GM18861 (cell line): ENCODE measurements at regions not wholly inside any gene's neighbourhood (a gene's known extent, or its start where the extent isn't known, plus 50 kb on each side); places are given as distances from the start of the nearest gene placed in this dataset.

Source experiments
- ATAC-seq: cut with Tn5 transposase; IDR thresholded peaks from one replicate; pipeline ENCODE4 v1.9.1; 2021; ENCODE audit not compliant: unreplicated experiment

- ATAC-seq = no peak
Observed at GRCh38 chr18:61057443-61057842, 275.8 kb upstream of the CDH20 start.

DNA sequence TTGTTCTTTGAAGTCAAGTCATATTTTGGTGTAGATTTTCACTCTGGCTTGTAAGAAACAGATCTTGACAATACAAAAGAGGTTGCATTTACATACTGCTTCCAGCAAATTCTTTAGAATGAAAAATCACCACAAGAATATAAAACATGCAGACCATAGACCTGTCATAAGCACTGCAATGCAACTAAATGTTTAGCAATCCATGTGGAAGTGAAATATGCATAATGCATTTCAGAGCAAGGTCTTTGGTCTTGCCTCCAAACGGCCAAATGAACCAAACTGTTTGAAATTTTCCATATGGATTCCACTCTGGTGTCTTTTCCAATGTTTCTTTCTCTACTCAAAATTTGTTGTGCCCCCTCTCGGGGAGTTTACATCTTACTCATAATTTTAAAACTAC lies 271.0 kb upstream of the CDH20 start:
- ATAC-seq = no peak

GRCh38 chr18:61064911-61065310 lies 268.3 kb upstream of the CDH20 start:
- no peak for ATAC-seq

- ATAC-seq = no peak
Observed at GRCh38 chr18:61076986-61077385, 256.2 kb upstream of the CDH20 start.

DNA sequence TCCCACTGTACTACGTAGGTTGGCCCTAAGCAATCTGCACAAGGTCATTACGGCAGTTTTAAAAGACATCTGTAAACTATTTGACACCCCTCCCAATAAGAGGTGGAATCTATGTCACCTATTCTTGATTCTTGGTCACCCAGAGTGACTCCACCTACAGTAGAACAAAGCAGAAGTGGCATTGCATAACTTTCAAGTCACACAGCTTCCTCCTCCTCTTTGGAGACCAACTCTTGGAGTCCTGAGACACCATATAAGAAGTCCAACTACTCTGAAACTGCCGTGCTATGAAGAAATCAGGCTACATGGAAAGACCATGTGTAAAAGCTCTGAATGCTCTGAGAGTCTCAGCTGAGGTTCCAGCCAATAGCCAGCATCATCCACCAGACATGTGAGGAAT lies 253.5 kb upstream of the CDH20 start:
- ATAC-seq = no peak

GRCh38 chr18:61080954-61081528 lies 252.2 kb upstream of the CDH20 start:
- no peak for ATAC-seq

DNA sequence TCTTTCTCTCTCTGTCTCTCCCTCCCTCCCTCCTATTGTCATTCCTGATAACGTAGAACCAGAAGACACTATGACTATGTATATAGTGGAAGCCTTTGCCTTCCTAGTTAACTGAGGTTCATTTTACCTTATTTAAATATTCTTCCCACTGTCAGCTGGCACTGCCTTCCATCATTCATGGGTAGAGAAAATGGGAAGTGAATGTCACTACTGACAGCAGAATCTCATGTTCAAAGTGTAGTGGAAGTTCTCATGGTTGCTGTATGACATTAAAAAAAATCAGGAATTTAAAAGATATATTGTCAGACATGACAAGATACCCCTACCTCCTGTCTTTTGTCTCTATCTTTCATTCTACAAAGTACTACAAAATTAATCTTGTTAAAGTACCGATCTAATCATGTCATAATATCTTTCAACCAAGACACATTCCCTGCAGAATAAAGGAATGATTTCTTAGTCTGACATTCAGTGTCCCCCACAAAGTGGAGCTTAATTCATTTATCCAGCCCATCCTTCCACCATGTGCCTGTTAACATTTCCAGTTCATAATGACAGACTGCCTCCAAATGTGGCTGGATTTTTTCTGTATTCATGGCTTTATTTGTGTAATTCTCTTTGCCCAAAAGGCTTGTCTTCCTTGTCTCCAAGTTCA lies 250.1 kb upstream of the CDH20 start:
- ATAC-seq = no peak

GRCh38 chr18:61085036-61085435 lies 248.2 kb upstream of the CDH20 start:
- ATAC-seq = no peak

DNA sequence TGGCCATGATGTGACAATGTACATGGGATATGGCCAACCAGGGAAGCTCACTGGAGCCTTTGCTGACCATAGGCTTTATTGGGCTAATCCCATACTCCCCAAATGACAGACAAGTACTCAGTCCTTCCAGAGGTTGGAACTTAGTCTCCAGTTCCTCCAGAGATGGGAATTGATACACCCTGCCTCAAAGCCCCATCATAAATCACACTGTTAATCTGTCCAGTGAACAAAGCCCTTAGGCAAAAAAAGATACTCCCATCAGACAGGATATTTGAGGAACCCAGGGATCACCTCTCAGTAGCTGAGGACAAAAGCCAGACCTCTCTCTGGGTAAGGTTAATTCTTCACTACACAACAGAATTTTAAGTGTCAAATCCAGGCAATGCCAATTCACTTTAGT lies 247.5 kb upstream of the CDH20 start:
- no peak for ATAC-seq

DNA sequence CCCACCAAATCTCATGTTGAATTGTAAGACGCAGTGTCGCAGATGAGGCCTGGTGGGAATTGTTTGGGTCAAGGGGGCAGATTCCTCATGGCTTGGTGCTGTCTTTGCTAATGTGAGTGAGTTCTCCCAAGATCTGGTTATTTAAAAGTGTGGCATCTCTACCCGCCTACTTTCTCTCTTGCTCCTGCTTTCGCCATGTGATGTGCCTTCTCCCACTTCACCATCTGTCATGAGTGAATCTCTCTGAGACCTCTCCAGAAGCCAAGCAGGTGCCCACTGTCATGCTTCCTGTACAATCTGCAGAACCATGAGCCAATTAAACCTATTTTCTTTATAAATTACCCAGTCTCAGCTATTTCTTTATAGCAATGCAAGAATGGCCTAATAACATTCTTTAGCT lies 246.6 kb upstream of the CDH20 start:
- no peak for ATAC-seq

DNA sequence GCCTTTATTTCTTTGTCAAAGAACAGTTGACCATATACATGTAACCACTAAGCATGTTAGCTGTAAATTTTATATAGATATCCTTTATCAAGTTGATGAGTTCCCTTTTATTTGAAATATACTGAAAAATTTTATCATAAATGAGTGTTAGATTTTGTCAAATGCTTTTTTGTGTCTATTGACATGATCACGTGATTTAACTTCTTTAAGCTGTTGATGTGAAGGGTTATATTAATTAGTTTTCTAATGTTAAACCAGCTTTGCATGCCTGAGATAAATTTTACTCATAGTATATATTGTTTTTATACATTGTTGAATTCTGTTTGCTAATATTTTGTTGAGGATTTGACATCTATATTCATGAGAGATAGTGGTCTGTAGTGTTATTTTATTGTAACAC lies 241.9 kb upstream of the CDH20 start:
- no peak for ATAC-seq

- no peak for ATAC-seq
Observed at GRCh38 chr18:61093965-61094364, 239.3 kb upstream of the CDH20 start.

DNA sequence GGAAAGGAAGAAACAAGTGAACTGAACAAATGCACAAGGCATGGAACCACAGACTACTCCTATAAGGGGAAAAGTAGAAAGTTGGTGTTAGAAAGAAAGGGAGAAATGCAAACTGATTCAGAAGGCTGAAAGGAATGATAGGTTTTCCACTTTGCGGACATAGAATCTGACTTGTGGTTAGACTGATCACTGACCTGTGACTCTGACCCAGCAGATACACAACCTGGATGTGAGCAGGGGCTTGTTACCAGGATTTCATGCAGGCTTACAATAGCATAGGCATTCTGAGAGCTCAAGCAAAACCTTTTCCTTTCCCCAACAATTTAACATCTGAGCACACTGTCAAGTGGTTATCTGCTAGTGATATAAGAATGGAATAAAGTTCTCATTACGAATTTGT lies 237.0 kb upstream of the CDH20 start:
- ATAC-seq = no peak

DNA sequence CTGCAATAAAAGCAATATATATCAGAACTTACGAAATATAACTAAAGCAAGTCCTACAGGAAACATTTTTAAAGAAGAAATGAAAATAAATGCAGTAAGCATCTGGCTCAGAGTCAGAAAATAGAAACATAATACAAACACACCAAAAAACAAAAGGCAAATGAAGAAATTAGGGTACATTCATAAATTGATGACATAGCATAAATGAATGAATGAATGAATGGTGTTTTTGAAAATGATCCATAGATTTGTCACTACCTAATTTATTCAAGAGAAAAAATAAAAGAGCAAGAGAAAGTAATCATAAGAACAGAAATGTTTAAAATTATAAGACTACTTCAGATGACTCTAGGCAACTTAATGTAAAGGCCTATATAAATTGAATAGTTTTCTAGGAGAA lies 226.1 kb upstream of the CDH20 start:
- ATAC-seq = no peak

DNA sequence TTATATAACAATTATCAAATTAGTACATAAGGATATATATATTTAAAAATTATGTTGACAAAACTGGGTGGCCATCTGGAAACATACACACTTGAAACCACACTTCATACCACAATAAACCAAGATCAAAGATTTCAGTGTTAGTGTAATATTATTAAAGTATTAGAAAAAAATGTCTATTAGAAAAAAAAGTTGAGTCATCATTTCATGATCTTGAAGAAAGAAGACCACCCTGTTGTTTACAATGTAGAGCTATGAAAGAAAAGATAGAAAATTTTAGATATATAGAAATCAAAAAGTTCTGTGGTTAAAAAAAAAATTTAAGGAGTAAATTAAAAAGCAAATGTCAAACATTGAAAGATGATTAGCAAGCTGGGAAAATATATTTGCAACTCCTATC lies 224.5 kb upstream of the CDH20 start:
- no peak for ATAC-seq

DNA sequence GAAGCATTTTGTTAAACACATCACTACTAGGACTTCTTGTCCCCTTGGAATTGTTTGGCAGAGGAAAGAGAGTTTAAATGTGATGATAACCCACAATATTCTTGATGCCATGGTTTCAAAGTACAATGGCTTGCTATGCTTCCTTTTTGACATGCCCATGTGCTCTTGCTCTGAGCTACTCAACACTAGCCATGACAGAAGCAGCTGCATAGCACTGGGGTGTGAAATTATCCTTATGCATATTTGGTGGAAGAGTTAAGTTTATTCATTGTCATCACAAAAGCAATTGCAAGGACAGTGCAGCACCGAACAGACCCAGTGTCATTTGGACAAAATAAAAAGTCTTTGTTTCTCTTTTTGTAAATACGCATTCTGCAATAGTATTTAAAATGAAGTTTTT lies 209.9 kb upstream of the CDH20 start:
- ATAC-seq = no peak

- no peak for ATAC-seq
Observed at GRCh38 chr18:61127714-61128467, 205.3 kb upstream of the CDH20 start.

DNA sequence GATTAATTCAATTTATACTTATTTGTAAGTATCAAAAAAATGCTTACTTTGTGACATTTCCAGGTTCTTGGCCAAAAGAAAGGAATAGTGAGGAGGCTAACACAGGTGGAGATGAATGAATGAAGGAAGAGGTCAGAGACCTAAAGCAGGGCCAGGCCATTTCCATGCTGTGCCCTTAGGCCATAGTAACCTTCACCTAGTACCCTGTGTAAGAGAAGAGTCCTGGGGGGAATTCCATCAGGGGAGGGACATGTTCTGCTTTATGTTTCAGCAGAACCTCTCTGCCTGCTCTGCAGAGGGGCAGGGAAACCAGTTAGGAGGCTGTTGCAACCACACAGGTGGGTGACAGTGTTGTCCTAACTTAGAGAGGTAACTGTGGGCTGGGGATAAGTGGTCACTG lies 204.2 kb upstream of the CDH20 start:
- no peak for ATAC-seq

DNA sequence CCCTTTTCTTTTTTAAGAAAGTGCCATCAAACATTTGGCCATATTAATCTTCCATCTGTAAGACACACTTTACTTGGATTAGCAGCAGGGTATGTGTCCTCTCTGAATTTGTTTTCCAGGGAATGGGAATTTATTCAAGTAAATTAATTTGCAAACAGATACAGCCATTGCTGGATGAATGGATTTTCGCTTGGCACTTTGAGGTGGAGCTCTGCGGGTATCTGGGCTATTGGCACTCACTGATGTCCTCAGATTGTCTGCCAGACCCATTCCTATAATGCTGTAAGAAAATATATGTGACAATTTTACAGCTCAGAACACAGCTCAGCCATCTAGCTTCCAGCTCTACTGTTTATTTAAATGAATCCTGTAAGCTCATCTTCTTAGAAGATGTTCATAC lies 201.2 kb upstream of the CDH20 start:
- no peak for ATAC-seq

DNA sequence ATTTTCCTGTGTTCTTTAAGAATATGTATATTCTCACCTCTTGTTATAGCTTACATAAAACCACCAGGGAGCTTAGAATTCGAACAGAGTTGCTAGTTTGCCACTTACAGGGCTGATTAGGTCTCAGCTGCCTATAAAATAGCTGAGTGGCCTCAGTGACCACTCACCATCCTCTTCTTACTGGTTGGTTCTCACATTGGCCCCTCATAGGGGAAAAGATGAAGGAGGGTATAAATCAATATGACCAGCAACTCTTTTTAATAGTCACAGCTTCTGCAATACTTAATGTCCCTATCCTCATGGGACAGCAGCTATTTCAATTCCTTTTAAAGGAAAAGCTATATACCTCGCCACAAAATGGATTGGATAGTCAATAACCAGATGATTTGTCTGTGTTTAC lies 199.4 kb upstream of the CDH20 start:
- no peak for ATAC-seq

DNA sequence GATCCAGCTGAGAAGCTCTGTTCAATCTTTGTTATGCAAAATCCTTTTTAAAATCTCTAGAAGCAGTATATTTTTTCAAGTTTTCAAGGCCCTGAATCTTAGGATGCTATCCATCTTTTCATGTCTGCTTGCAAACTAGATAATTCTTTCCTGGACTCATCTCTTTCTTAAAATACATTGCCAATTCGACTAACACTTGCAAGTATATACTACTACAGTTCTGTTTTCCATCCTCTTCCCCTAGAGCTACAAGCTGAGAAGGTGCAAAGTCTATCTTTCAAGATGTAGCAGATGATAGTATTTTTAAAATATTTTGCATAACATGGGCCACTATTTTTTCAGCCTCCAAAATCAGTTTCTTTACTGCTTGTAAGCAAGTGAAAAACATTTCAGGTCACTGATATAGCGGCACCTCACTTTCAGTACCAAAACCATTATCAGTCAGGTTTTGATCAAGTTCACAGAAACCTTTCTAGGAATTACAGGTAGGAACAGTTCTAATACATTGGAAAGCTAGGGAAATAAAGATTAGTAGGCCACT lies 196.4 kb upstream of the CDH20 start:
- no peak for ATAC-seq

GRCh38 chr18:61141691-61142090 lies 191.5 kb upstream of the CDH20 start:
- no peak for ATAC-seq
